Stimulated activated CD4-positive, alpha-beta T cell treated with anti-CD3 and anti-CD28 coated beads, Interleukin-15, amount 100 ng/mL, for 24 hours (primary cell): ENCODE measurements at regions not wholly inside any gene's neighbourhood (a gene's known extent, or its start where the extent isn't known, plus 50 kb on each side); places are given as distances from the start of the nearest gene placed in this dataset.
"Not testable (repeated sequence)": the region's sequence is repeated elsewhere in the genome, so short reads cannot be mapped to it uniquely, and the experiment has no call there.

Experiments used
- DNase-seq: peaks from one replicate; pipeline ENCODE4 v3.0.0-alpha.2; 2020

DNA sequence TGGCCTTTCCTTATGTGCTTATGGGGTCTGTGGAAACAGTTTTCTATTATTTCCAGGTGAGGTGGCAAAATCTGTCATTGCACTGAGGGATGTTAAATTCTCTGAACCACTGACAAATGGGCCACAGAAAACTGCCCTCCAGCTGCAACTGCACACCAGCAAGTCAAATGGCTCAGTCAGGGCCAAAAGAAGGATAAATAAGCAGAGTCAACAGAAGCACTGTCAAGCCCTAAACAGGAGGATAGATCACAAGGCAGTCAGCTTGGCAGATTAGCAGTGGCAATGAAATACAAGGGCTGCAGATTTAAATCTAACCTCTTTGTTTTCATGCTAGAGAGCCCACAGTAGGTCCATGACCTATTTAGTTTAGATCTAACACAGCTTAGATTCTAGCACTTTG lies 435.6 kb downstream of the ETS1 start:
- no peak for DNase-seq

GRCh38 chr11:128151338-128151737 lies 436.0 kb downstream of the ETS1 start:
- no peak for DNase-seq

DNA sequence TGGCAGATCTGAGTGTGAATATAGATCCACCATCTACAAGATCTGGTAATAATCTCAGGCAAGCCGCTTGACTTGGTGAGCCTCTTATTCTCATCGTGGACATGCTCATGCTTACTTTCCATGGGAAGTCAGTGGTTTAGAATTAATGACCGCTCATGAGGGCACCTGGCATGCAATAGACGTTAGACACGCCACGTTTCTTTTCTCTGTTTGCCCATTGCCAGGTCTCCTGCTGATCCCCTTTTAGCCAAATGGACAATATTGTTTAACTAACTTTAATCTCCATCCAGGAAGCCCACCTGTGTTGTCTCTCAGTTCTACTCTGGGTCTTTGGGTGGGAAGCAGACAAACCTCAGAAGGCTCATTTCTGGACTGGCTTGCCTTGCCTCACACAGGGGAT lies 439.1 kb downstream of the ETS1 start:
- no peak for DNase-seq

GRCh38 chr11:128146926-128147605 lies 440.3 kb downstream of the ETS1 start:
- no peak for DNase-seq

DNA sequence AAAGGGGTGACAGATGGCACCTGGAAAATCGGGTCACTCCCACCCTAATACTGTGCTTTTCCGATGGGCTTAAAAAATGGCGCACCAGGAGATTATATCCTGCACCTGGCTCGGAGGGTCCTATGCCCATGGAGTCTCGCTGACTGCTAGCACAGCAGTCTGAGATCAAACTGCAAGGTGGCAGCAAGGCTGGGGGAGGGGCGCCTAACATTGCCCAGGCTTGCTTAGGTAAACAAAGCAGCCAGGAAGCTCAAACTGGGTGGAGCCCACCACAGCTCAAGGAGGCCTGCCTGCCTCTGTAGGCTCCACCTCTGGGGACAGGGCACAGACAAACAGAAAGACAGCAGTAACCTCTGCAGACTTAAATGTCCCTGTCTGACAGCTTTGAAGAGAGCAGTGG lies 447.1 kb downstream of the ETS1 start:
- DNase-seq: not testable (repeated sequence)

GRCh38 chr11:128135451-128135850 lies 451.9 kb downstream of the ETS1 start:
- DNase-seq: no peak

DNA sequence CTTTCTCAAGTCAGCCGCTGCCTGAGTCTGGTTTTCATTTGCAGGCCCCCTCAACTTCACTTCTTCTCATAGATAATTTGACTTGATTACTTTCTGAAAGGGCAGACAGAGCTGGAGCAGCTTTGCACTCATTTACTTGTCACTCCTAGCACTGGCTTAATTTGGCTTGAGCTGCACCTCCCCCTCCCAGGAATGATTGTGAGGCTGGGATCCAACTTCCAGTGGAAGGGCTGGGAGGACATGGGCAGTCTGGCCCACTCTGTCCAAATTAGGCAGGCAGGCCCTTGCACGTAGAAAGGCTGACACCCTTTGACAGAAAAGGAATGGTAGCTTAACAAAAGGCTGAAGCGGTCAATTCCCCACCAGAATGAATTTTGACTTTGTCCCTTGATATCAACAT lies 453.9 kb downstream of the ETS1 start:
- no peak for DNase-seq

GRCh38 chr11:128130052-128130451 lies 457.3 kb downstream of the ETS1 start:
- no peak for DNase-seq

DNA sequence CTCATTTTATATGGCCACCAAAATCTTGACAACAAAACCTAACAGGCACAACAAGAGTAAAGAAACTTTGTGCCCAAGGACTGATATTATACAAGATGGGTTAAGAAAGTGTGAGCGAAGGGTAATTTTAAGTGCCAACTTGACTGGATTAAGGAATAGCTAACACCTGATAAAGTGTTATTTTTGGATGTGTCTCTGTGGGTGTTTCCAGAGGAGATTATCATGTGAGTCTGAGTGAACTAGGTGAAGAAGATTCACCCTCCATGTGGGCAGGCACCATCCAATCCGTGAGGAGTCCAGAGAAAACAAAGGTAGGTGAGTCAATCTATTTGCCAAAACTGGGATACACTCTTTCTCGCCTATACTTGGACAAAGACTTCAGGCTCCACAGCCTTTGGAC lies 461.6 kb downstream of the ETS1 start:
- DNase-seq: no peak

DNA sequence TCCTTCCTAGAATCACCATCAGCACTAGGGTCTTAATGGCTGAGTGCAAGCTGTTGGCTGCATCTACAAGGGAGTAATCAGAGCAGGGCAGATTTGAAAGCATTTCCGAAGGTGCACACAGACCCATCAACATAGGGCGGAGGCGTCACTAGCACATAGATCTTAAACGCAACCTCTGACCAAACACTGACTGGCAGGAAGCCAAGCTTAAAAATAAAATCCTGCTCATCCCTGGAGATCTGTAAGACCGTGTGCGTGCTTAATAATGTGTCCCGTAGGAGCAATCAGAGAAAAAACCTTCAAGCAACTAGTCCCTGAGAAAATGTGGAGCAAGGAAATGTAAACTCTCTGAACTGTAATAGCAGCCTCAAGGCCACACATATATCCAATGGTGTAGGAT lies 470.5 kb downstream of the ETS1 start:
- DNase-seq: no peak

DNA sequence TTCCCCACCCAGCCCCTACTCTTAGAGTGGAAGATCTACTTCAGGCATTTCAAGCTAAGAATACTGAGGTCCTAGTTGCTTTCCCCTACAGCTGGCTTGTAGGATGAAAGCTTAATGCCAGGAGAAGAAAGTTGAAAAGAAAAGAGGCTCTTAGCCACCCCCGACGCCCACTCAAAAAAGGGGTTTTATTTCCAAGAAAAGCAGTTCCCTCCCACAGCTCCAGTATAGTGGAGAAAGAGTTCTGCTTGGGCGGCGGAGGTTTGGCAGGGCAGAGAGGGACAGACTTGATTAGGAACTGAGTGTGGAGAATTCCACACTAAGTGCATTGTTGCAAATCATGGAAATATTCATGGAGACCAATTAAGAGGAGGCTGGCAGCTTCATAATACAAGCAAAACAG lies 470.9 kb downstream of the ETS1 start:
- no peak for DNase-seq

GRCh38 chr11:128105950-128106349 lies 481.4 kb downstream of the ETS1 start:
- DNase-seq: no peak

GRCh38 chr11:128105511-128105910 lies 481.8 kb downstream of the ETS1 start:
- no peak for DNase-seq

DNA sequence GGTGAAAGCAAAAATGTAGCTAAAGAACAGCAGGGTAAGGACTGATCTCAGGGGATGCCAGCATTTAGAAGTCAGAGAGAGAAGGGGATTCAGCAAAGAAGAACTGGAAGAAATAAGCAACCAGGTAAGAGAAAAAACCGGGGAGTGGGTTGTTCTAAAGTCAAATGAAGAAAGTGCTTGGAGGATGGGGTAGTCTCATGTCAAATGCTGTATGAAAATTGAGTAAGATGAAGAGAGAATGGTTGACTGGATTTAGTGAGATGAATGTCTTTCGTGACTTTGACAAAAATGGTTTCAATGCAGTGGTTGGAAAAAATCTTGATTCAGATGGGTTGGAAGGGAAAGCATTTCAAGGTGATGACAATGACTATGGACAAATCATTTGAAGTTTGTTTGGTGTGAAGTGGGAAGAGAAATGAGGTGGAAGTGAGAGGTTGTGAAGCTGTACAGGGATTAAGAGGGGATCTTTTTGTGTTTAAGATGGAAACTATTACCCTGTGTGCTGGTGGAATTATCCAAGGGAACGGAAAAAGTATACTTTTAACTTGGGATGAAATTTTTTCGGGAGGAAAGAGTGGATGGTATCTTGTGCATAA lies 484.0 kb downstream of the ETS1 start:
- DNase-seq: no peak

GRCh38 chr11:128098781-128099180 lies 488.6 kb downstream of the ETS1 start:
- DNase-seq: peak; percentile 22

- no peak for DNase-seq
Measured at GRCh38 chr11:128095466-128095981, 491.8 kb downstream of the ETS1 start.

DNA sequence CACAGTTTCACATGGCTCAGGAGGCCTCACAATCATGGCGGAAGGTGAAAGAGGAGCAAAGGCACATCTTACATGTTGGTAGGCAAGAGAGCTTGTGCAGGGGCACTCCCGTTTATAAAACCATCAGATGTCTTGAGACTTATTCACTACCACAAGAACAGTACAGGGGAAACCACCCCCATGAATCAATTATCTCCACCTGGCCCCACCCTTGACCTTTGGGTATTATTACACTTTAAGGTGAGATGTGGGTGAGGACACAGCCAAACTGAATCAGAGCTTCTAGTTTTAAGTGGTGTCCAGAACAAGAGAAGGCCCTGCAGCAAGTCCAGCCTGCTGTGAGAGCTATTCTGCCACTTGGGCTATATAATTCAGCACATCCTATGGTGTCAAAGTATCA lies 493.7 kb downstream of the ETS1 start:
- DNase-seq: no peak

DNA sequence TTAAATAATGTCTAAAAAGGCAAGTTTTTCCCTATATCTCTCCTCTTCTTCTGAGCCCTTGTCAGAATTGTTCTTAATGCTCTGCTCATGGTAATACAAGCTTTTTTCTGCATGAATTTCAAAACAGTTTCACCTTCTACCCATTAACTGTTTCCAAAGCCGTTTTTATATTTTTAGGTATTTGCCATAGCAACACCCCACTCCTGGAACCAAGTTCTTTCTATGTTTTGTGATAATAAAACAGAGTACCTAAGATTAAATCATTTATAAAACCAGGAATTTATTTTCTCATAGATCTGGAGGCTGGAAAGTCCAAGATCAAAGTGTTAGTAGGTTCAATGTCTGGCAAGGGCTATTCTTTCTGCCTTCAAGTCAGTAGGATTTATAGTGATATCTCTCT lies 497.4 kb downstream of the ETS1 start:
- no peak for DNase-seq

DNA sequence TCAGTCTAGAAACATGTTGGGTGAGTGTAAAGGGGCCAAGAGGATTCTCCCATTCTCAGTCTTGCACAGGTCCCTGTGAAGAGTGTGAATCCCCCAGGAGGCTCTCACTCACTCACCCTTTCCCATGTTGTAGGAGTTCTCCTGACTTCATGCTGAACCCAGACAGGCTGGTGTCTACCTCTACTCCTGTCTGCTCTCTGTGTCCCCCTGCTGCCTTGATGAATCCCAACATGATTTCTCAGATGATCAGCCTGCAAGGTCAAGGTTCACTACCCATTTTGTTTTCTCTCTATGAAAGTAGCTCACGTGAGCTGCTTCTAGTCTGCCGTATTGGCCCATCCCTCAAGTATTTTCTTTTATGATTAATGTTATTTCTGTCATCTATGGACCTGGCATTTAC lies 500.6 kb downstream of the ETS1 start:
- DNase-seq: no peak

DNA sequence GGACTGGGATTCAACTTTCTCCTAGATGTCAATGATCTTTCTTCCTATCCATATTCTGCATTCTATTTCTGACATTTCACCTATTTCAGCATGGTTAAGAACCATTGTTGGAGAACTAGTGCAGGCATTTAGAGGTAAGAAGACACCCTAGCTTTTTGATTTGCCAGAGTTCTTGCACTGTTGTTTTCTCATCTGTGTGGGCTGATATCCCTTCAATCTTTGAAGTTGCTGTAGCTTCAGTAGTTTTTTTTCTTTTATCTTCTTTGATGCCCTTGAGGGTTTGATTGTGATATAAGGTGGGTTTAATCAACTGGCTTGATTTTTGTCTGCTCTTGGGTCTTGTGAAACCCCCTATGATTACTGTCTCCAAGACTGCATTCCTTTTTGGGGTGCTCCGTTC lies 502.1 kb downstream of the ETS1 start:
- no peak for DNase-seq

GRCh38 chr11:128082574-128082973 lies 504.8 kb downstream of the ETS1 start:
- DNase-seq: no peak

DNA sequence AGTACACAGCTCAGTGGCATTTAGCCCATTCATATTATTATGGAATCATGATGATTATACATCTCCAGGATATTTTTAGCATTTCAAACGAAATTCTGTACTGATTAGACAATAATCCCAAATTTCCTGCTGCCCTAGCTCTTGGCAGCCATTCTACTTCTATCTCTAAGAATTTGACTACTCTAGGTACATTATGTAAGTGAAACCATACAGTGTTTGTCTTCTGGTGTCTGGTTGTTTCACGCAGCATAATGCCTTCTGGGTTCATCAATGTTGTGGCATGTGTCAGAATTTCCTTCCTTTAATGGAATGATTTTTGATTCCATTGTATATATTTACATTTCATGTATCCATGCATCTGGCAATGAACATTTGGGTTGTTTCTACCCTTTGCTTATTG lies 517.7 kb downstream of the ETS1 start:
- DNase-seq: no peak

DNA sequence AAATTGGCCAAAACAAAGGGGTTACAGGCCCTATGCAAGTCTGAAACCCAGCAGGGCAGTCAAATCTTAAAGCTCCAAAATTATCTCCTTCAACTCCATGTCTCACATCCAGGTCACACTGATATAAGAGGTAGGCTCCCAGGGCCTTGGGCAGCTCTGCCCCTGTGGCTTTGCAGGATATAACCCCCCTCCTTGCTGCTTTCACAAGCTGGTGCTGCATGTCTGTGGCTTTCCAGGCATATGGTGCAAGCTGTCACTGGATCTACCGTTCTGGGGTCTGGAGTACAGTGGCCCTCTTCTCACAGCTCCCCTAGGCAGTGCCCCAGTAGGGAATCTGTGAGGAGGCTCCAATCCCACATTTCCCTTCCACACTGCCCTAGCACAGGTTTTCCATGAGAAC lies 519.6 kb downstream of the ETS1 start:
- no peak for DNase-seq

DNA sequence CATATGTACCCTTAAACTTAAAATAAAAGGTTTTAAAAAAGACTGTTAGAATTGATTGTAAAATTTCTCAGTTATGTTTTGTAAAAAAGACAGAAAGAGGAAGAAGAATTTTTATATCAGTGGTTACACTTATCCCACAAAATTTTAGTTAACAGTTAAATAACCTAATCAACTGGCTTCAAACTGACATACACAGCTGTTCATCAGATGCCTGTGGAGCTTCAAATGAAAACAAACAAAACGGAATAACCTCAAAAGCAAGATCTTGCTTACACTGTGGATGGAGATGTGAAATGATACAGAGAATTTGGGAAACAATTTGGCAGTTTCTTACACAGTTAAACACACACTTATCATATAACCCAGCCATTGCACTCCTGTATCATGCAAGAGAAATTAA lies 521.0 kb downstream of the ETS1 start:
- no peak for DNase-seq

GRCh38 chr11:128061281-128061871 lies 526.0 kb downstream of the ETS1 start:
- no peak for DNase-seq
